Stimulated activated CD4-positive, alpha-beta T cell treated with anti-CD3 and anti-CD28 coated beads, Interleukin-1b, Interleukin-23, amount 100 ng/mL, for 48 hours (primary cell): ENCODE measurements at regions not wholly inside any gene's neighbourhood (a gene's known extent, or its start where the extent isn't known, plus 50 kb on each side); places are given as distances from the start of the nearest gene placed in this dataset.

ENCODE experiments used
- DNase-seq: peaks from one replicate; pipeline ENCODE4 v3.0.0-alpha.2; 2020

DNA sequence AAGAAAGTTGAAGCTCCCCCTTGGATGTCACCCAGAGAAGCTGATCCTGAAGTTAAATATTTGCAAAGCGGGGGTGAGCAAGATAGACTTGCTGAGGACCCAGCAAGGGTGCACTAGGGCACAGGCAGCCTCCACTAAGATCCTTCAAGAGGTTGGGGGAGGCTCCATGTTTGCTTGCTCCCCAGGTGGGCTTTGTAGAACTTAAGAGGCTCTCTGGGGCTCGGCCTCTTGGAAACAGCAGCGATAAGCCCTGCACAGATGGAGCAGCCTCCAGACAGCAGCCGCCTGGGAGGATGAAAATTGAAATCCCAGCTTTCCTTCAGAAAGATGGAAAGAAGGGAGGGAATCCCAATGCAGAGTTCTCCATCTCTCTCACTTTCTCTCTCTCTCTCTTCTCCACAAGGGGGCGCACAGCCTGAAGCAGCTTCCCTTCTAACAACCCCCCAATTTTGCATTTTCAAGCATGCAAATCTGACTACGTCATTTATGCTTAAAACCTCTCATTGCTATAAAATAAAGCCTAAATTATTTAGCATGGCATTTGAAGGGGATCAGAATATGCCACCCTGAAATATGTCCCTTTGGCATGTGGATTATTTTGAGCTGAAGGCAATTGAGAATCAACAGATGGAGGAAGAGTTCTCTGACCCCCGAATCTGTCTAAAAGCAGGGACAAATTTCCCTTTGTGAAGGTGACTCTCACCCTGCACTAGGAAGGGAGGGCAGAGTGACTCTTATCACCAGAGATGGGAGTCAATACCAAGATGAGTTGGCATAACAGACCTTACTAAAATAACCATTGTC, 185.7 kb upstream of the KLHL29 start:
- no peak for DNase-seq

DNA sequence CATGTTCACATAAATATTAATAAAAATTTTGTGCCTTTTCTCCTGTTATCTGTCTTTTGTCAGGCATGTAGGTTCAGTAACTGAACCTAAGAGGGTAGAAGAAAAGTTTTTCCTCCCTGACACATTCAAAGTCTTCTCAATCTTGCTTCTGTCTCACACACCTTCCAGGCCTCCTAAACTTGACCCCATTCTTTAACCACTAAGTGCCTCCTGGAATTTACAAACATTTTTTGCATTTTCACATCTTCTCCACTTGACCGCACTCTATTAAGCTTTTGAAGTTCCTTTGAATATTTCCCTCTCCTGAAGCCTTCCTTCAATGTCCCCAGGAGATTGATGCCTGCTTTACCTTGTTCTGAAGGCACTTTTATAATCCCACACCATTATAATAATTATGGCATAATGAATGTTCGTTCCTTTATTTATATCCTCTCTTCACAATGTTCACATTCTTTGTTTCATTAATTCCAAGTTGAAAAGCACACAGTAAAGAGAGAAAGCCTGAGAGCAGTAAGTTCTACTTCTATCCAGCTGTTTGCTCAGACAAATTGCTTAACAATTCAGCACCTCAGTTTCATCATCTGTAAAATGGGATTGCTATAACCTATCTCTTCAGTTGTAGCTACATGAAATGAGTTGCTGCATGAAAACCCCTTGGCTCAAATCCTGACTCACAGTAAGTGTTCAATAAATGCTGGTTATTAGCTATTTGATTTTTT, 184.8 kb upstream of the KLHL29 start:
- DNase-seq = no peak

GRCh38 chr2:23200787-23201114, 184.2 kb upstream of the KLHL29 start:
- no peak for DNase-seq

DNA sequence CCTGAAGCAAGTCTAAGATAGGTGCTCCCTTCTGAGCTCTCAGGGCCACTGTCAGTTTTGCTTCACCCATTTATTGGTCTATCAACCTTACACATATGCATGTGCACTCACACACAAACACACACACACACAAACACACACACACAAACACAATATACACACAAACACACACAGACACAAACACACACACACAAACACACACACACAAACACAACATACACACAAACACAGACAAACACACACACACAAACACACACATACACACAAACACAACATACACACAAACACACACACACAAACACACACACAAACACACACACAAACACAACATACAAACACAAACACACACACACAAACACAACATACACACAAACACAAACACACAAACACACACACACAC, 181.6 kb upstream of the KLHL29 start:
- no peak for DNase-seq

GRCh38 chr2:23204685-23205242, 180.2 kb upstream of the KLHL29 start:
- DNase-seq = no peak

DNA sequence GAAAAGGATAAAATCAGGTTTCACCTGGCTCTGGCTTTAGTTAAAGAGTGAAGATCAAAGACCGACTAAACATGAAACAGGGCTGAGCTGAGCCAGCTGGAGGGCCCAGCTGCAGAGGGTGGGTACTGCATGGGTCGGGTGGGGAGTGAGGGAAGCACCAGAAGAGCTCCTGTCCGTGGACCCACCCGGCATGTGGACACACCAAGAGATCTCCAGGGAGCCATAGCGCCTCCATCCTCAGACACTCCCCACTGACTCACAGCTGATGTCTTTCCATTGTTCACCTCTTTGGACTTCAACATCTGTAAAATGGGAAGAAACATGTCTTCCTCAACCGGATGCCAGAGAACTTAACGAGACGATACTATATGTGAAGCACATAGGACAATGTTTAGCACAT, 178.3 kb upstream of the KLHL29 start:
- DNase-seq = no peak

DNA sequence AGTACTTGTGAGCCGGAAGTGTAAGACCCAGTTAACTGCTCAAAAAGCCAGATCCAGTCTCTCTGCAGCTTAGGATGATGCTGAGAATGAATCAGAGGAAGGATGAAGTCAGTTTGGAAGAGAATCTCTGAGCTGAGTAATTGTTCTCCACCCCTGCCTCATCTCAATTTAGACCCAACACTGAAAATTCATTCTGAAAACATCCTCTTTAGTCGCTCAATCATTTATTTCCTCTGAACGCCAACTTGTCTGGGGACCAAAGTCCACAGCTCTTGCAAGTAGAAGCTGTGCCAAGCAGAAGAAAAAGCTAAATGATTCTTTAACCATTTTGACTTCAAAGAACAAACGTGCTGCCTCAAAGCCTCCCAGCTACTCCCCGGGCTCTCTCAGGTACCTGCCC, 177.1 kb upstream of the KLHL29 start:
- DNase-seq = no peak

- no peak for DNase-seq
Measured at GRCh38 chr2:23208339-23208738, 176.6 kb upstream of the KLHL29 start.

DNA sequence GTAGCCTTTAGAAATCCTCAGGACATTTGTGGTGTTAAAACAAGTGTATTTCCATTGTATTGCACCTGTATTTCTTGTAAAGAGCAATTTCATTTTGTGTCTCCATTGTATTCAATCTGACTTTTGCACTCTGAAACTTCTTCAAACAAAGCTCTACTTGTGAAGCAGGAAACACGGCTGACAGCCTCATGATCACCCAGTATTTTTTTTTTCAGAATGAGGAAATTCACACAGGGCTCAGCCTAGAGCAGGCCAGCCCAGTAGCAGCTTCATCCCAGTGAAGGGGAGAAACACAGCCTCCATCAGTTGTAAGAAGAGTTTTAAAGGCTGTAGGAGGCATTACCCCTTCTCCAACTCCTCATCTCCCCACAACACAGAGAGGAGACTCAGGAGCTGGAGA, 175.9 kb upstream of the KLHL29 start:
- no peak for DNase-seq

GRCh38 chr2:23211987-23212583, 172.9 kb upstream of the KLHL29 start:
- DNase-seq = no peak

DNA sequence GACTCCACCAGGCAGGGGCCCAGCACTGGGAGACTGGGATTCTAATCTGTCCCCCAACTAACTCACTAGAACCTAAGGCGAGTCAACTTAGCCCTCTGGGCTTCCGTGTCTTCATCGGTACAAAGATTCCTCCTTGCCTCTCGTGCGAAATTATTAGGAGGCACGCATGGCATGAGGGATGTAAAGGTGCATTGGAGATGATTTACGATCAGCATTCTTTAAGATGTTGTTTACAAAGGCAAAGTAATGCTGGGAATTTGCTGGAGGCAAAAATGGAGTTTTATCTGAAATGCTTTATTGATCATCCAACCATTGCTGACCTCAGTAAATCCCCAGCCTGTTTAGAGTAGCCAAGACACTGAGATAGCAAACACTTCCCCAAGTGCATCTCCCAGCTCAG, 171.8 kb upstream of the KLHL29 start:
- DNase-seq = no peak

- no peak for DNase-seq
Measured at GRCh38 chr2:23215016-23215415, 170.0 kb upstream of the KLHL29 start.

- DNase-seq = no peak
Measured at GRCh38 chr2:23219666-23220065, 165.3 kb upstream of the KLHL29 start.

GRCh38 chr2:23220513-23221094, 164.4 kb upstream of the KLHL29 start:
- no peak for DNase-seq

- DNase-seq = no peak
Measured at GRCh38 chr2:23221236-23221635, 163.7 kb upstream of the KLHL29 start.

- no peak for DNase-seq
Measured at GRCh38 chr2:23221901-23222300, 163.1 kb upstream of the KLHL29 start.

DNA sequence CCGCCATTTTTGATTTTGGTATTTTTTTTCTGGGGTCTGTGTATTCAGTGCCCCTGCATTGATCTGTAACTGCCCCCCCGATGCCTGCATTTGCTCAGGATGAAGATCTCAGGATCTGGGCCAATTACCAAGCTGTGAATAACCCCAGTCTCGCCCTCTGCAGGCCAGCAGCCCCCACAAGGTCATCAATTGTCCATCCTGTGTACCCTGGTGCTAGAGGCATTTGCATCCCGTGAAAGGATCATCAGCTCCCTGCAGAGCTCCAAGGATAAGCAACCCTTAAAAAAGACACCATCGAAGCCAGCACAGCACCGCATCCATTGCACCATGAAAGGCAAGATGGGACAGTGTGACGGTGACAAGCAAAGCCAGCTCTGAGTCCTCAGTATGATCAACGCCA, 154.1 kb upstream of the KLHL29 start:
- DNase-seq = no peak

DNA sequence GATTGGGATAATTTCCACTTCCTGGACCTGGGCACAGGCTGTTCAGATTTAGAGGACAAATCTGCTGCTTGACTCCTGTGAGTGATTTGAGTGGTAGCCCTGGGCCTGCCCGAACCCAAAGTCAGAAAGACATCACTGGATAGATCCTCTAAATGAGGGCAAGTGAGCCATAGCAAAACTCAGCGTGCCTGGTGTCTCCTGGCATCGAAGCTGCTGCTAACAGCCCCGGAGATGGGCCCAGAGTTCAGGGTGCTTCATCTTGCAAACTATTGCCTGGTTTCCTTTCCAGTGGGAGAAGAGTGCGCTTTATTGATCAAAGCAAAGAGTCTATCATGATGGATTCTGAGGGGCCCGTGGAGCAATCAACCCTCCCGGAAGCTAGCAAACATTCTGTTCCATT, 153.1 kb upstream of the KLHL29 start:
- no peak for DNase-seq

- DNase-seq = no peak
Measured at GRCh38 chr2:23235292-23235691, 149.7 kb upstream of the KLHL29 start.

DNA sequence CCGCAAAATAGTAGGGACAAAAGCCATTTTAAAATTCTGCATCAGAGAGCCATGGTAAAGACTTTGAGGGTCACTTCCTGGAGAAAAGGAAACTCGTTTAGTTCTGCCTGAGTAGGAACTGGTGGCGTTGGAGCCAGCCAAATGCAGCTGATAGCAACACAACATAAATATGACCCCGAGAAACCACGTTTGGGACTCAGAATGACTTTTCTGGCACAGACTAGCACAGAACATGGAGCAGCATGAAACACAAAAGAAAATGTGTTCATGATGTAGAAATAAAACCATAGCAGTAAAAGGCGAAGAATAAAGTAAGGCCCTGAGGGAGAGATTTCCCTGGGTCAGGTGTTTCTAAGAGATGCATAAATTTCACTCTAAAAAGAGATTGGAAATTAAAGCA, 149.2 kb upstream of the KLHL29 start:
- no peak for DNase-seq

- no peak for DNase-seq
Measured at GRCh38 chr2:23237147-23237546, 147.8 kb upstream of the KLHL29 start.

DNA sequence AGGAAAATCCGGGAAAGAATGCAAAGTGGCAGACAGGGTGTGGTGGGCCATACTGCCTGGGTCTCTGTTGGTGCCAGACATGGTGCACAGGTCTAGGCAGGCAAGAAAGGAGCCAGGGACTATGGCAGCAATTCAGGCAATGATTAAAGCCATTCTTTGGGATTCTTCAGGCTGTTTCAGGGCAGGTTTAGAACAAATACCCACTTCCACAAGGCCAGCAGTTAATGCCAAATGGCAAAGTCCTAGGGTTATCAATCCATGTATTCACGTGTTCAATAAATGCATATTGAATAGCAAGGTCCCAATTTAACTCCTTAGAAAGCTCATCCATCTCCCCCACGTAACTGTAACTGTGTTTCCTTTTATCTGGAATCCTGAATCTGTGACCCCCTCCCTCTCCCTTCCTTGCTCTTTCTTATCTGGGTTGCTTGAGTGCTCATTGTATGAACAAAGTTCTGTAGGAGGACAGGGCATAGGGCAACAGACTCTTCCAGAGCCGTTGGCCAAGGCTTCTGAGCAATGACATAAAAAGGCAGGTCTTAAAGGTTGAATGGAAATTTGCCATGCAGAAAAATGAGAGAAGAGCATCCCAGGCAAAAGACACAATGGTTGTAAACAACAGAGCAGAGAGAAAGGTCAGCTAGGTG, 146.8 kb upstream of the KLHL29 start:
- DNase-seq = no peak

- DNase-seq = no peak
Measured at GRCh38 chr2:23239374-23239773, 145.6 kb upstream of the KLHL29 start.
